ENCODE measurements at regions not wholly inside any gene's neighbourhood (a gene's known extent, or its start where the extent isn't known, plus 50 kb on each side); places are given as distances from the start of the nearest gene placed in this dataset.

GRCh38 chr2:64367444-64368232, 86.3 kb upstream of the LGALSL start:
- no peaks in the 10 kb centered on the region for H3K9me3 ChIP-seq (ENCODE audit: control insufficient read depth, insufficient read depth, low read length)
- no peak overlapping the region for H3K27ac ChIP-seq (ENCODE audit: low read depth, low read length)
- ChIA-PET CTCF (no interaction called here), POLR2A (no interaction called here)
- TF ChIP-seq CTCF (IDR thresholded peaks at IDR 0.05; ENCODE audit: low read depth, low read length): no peak
- no peak for DNase-seq (ENCODE audit: low read depth, low spot score)
- peaks cover 16% of the 10 kb centered on the region for H3K27me3 ChIP-seq (ENCODE audit: control insufficient read depth, insufficient read depth, low read length)
- no peak overlapping the region for H3K4me3 ChIP-seq (ENCODE audit: low read depth, low read length)

DNA sequence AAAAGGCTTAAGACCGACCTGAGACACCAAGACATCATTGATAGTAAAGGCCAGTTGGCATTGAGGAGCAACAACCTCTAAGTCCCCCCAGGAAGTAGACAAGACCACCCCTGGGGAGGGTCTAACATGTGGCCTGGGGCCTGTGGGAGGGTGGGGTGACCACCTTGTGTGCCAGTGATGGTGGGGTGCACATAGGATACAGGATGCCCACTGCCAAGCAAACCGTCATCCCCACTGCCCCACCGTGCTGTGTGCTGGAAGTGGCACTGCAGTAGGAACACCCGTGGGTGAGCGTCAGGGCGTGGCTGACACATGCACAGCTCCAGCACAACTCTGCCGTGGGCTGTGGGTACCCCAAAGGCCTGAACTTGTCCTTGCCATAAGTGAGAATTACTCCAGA, 84.3 kb upstream of the LGALSL start:
- Histone ChIP-seq H3K27me3 (ENCODE audit: control insufficient read depth, insufficient read depth, low read length) (peaks cover 16% of the 10 kb centered on the region), H3K27ac (ENCODE audit: low read depth, low read length) (no peak overlapping the region), H3K9me3 (ENCODE audit: control insufficient read depth, insufficient read depth, low read length) (no peaks in the 10 kb centered on the region), H3K4me3 (ENCODE audit: low read depth, low read length) (no peak overlapping the region)
- ChIA-PET POLR2A (no interaction called here), CTCF (no interaction called here)
- no peak for DNase-seq (ENCODE audit: low read depth, low spot score)
- no peak for TF ChIP-seq CTCF (IDR thresholded peaks at IDR 0.05; ENCODE audit: low read depth, low read length)

DNA sequence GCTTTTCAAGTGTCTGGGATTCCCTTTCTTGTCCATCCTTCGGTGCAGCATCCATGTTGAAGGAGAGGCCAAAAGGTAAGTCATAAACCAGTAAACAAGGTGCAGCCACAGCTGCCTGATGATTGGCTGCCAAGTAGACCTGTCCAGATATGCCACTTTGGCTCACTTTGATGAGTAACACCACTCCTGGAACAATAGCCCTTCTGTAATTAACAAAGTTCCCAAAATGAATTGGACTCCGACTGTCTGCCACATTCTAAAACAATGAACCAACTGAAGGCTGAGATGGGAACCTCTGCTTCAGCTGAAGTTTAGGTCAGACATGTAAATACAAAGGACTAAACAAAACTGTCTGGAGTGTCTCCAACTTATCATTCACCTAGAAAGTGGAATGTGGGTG, 82.2 kb upstream of the LGALSL start:
- Histone ChIP-seq H3K9me3 (ENCODE audit: control insufficient read depth, insufficient read depth, low read length) (no peaks in the 10 kb centered on the region), H3K4me3 (ENCODE audit: low read depth, low read length) (no peak overlapping the region), H3K27ac (ENCODE audit: low read depth, low read length) (no peak overlapping the region), H3K27me3 (ENCODE audit: control insufficient read depth, insufficient read depth, low read length) (peaks cover 18% of the 10 kb centered on the region)
- DNase-seq (ENCODE audit: low read depth, low spot score): no peak
- no peak for TF ChIP-seq CTCF (IDR thresholded peaks at IDR 0.05; ENCODE audit: low read depth, low read length)
- CTCF ChIA-PET: no interaction called here
- POLR2A ChIA-PET: no interaction called here

- no peak for TF ChIP-seq CTCF (IDR thresholded peaks at IDR 0.05; ENCODE audit: low read depth, low read length)
- no peak for DNase-seq (ENCODE audit: low read depth, low spot score)
- CTCF ChIA-PET: no interaction called here
- POLR2A ChIA-PET: no interaction called here
- Histone ChIP-seq H3K4me3 (ENCODE audit: low read depth, low read length) (no peak overlapping the region), H3K9me3 (ENCODE audit: control insufficient read depth, insufficient read depth, low read length) (no peaks in the 10 kb centered on the region), H3K27me3 (ENCODE audit: control insufficient read depth, insufficient read depth, low read length) (peaks cover 8% of the 10 kb centered on the region), H3K27ac (ENCODE audit: low read depth, low read length) (no peak overlapping the region)
Observed at GRCh38 chr2:64374686-64375085, 79.3 kb upstream of the LGALSL start.

- Histone ChIP-seq H3K27me3 (ENCODE audit: control insufficient read depth, insufficient read depth, low read length) (peaks cover 20% of the 10 kb centered on the region), H3K9me3 (ENCODE audit: control insufficient read depth, insufficient read depth, low read length) (no peaks in the 10 kb centered on the region), H3K4me3 (ENCODE audit: low read depth, low read length) (no peak overlapping the region), H3K27ac (ENCODE audit: low read depth, low read length) (no peak overlapping the region)
- TF ChIP-seq CTCF (IDR thresholded peaks at IDR 0.05; ENCODE audit: low read depth, low read length): no peak
- POLR2A ChIA-PET: no interaction called here
- no peak for DNase-seq (ENCODE audit: low read depth, low spot score)
- CTCF ChIA-PET: no interaction called here
Observed at GRCh38 chr2:64376926-64377325, 77.0 kb upstream of the LGALSL start.

Data from AG04450 (cell line).